Activated naive CD8-positive, alpha-beta T cell treated with anti-CD3 and anti-CD28 coated beads, Interleukin-2, amount 50 U/mL, for 16 hours (primary cell): ENCODE measurements at regions not wholly inside any gene's neighbourhood (a gene's known extent, or its start where the extent isn't known, plus 50 kb on each side); places are given as distances from the start of the nearest gene placed in this dataset.

Experiments used
- DNase-seq: peaks from one replicate; pipeline ENCODE4 v3.0.0-alpha.2; 2020; ENCODE audit warnings: low read depth, low spot score

DNA sequence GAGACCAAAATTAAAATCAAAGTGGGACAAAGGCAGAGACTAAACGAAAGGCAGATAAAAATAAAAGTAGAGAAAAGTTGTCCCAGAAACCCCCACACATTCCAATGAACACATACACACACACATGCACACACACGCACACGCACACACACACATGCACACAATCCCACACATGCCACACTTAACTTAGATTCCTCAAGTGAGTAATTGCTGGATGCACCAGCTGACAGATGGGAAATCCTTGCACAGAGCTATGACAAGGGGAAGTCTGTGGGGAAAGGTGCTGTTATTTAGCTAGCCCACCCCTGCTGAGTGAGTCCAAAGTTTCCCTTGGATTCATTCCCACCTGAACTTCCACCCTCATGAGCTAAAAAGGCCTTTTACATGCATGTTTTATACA lies 233.9 kb downstream of the RAB28 start:
- DNase-seq, result no peak

DNA sequence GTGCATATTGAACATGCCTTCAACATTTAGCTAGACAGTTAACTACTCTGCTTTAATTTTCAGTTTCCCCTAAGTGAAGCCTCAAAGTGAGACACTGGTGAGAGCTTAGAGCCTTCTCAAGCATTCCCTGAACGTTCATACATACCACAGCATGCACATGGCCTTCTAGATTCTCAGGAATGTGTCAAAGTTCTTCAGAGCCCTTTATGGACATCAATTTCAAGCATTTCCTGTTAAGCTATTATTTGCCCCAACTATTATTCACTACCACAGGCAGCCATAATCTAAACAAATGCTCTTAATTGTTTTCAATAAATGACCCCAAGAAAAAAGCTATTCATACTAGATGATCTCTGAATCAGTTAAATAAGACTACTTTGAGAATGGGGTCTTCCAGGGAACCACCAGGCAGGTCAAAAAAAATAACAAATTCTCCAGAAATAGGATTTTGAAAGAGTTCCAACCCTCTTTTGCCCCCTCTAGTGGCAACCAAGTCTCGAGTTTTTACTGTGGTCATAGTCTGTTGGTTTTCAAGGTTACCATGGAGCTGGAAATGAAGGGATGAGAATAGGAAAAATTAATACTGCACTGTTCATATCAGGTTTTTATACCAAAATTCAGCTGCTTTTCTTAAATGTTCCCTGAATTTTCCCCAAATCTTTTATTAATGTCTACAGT lies 235.4 kb downstream of the RAB28 start:
- no peak for DNase-seq

DNA sequence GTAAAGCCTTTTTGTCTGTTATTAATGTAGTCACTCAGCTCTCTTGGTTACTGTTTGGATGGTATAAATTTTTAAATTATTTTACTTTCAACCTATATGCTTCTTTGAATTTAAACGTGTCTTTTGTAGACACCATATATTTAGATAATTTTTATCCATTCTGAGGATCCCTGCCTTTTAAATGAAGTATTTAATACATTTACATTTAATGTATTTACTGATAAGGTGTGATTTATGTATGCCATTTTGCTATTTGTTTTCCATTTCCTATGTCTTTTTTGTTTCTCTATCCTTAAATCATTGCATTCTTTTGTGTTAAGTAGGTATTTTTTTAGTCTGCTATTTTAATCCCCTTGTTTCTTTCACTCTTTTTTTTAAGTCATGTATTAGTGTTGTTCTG lies 238.0 kb downstream of the RAB28 start:
- DNase-seq, result no peak

DNA sequence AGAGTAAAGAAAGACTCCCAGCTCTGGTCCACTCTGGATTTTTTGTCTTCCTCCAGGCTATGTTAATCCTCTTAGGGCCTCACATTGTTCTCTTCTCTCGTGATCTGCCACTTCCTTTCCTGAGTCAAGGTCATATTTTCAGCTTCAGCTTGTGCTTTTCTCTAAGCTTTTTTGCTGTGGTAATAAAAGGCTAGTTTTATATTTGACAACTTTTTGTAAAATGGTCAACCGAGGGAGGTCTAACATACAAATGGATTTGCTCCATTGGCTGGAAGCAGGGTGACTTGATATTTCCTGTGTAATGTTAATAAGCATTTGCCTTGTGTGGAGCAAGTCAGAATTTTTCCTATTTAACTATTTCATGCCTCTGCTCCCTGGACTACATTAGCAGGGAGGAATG lies 239.7 kb downstream of the RAB28 start:
- DNase-seq, result no peak

DNA sequence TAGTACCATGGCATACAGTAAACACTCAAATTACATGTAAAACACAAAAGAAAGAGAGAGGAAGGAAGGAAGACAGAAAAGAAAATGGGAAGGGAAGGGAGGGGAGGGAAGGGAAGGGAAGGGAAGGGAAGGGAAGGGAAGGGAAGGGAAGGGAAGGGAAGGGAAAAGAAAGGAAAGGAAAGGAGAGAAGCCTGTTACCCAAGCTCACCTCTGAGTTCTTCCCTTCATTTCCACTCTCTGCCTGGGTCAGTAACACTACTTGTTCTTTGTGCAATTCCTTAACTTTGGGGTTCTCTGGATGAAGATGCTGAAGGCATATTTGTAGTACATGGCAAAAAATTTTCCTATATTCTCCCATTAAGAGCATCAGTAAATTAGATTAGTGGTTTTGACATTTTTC lies 241.0 kb downstream of the RAB28 start:
- no peak for DNase-seq

DNA sequence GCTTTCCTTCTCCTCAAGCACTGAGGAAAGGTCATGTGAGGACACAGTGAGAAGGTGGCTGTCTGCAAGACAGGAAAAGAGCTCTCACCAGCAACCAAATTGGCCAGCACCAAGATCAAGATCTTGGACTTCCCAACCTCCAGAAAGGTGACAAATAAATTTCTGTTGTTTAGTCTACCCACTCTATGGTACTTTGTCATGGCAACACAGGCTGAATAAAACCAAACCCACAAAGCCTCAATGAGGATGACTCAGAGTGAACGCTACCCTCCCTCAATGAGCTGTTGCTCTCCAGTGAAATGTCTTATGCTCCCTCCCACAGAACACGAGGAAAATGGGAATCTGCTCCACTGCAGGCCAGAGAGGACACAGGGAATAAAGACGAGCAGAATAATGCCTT lies 244.1 kb downstream of the RAB28 start:
- no peak for DNase-seq

DNA sequence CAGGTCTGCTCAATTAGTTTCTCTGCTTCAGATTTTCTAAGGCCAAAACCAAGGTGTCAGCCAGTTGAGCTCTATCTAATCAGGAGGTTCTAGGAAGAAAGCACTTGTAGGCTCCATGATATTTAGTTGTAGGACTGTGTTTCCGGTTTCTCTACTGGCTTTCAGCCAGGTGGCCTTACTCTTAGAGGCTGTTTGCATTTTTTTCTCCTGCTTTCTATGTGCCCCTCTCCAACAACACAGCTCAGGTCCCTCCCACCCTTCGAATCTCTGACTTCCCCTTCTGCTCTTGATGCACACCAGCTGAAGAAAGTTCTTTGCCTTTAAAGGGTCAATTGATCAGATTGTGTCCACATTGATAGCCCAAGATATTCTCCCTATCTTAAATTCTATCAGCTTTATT lies 245.2 kb downstream of the RAB28 start:
- no peak for DNase-seq

DNA sequence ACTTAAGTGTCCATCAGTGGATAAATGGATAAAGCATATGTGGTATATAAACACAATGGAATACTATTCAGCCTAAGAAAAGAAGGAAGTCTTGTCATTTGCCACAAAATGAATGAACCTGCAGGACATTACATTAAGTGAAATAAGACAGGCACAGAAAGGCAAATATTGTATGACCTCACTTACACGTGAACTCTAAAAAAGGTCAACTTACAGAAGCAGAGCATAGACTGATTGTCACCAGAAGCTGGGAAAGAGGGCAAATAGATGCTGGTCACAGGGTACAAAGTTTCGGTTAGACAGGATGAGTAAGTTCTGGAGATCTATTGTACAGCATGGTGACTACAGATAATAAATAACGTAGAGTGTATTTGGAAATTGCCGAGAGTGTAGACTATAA lies 247.7 kb downstream of the RAB28 start:
- no peak for DNase-seq

DNA sequence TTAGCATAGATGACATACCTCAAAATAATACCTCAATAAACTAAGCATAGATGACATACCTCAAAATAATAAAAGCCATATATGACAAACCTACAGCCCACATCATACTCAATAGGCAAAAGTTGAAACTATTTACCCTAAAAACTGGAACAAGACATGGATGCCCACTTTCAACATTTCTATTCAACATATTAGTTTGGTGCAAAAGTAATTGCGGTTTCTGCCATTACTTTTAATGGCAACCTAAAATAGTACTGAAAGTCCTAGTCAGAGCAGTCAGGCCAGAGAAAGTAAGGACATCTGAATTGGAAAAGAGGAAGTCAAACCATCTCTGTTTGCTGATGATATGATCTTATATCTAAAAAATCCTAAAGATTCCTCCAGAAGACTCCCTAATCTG lies 250.4 kb downstream of the RAB28 start:
- DNase-seq, result no peak

DNA sequence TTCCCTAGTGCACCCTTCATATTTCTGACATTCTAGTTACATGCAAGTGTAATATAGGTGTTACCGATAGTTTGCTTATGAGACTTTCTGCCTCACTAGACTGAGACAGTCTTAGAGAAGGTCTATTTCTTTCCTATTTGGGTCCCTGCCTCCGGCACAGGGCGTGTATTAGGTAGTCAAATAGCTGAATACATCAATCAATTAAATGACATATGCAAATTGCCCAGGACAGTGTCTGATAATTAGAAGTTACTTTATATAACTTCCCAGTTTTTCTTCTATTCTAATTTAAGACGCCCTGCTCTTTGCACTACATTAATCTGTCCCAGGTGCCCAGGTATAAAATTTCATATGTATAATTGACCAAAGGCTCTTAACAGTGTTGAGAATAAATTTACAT lies 264.2 kb downstream of the RAB28 start:
- DNase-seq, result no peak

DNA sequence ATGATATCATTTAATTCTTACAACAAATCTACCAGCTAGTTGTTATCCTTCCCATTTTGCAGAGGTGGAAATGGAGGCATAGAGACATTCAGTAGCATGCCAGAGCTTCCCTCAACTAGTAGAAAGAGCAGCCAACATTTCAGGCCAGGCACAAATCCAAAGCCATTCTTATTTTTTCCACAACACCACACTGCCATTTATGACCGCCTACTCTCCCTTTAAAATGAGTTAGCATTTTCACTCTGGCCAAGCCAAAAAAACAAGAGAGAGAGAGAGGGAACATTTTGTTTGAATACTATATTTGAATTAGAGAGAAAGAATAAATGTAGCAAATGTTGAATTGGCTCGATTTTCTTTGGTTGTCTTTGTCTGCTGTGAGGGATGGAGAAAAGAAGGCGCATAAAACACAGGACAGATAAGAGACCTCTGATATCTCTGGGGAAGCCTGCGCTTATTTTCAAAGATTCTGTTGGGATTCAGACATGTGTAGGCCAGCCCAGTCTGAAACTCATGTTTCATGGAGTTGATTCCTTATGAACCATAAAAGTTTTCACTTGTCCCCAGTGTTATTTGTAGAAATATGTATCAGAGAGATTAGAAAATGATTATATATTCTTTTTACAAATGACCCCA lies 265.7 kb downstream of the RAB28 start:
- DNase-seq, result no peak

DNA sequence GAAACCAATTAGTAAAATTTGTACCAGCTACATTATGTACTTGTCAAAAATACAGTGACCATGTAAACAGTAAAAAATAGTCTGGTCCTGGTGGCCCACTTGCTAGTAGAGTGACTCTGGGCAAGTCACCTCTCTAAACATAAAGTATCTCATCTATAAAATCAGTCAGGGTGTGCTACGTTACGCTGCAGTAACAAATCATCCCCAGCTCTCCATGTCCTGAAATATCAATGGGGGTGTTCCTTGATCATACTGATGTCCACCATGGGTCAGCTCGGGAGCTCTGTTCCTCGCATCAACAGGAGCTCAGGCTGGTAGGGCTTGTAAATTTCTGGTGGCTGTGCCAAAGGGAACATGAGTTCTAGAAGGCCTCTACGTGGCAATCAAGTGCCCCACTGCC lies 268.6 kb downstream of the RAB28 start:
- no peak for DNase-seq

DNA sequence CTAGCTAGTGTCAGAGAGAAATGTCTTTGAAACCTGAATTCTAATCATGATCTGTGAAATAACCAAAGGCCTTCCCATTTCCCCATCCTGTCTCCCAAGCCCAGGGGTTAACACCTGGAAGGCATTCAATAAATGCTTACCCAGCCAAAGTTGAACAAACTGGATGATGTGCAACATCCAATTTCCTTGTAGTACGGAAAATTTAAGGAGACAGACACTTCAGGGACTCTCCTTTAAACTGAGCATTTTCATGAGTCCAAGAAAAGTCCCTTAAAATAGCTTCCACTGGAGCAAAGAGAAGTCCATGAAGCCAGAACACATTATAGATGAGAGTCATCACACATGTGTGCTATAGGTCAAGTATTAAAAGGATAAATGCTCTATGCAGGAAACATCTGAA lies 271.2 kb downstream of the RAB28 start:
- DNase-seq, result no peak

DNA sequence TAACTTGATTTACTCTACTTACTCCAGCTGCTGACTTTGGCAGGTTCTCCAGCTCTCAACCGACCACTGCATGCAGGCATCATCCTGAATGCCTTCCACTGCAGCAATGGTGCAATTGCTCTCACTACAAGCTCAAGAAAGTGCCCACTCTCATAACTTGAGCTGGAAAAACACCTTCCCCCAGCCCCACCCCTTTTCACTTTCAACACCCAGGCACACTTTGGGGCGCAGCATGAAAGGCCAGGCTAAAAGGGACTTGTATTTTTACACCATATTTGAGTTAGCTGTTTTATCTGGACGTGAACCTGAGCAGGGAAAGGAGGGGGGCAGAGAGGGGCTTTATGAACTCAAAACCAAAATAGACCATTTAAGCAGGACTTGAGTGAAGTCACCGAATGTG lies 274.5 kb downstream of the RAB28 start:
- DNase-seq, result no peak

DNA sequence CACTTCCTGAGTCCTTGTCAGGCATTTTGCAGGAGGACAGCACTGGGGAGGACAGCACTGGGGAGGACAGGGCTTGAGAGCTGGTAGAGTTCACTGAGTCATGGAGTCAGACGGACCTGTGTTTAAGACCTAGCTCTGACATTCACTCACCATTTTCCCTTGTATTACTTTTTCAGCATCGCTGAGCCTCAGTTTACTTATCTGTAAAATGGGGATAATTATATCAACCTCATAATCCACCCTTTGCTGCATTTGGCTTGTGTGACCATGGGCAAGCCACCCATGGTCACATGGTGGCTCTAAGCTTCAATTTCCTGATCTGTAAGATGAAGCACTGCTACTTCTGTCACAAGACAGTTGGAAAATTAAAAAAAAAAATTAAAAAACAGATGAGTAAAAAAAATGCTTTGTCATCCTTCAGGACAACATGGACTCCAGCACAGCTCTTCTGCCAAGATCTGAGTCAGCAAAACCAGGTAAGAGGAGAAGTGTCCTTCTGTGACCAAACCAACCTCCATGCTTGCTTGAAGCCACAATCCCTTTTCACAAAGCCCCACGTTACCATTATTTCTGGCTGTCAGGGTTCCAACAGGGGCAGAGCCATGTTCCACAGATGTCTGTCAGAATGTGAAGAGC lies 275.5 kb downstream of the RAB28 start:
- no peak for DNase-seq

DNA sequence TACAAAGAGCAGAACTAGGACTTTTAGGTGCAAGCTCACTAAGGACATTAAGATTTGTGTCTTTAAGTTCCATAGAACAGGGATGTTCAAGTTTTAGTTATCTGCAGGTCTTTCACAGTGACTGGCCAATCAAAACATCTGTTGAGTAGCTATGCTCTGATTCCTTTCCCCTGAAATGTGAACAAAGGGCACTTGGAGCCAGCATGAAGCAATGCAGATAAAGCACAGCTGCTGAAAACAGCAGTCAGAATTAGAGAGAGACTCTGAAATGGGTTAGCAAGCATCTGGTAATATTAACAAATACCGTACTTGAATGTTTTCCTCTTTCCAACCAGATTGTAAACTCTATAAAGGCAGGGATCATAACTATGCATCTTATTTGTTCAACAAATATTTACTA lies 276.9 kb downstream of the RAB28 start:
- DNase-seq, result no peak

DNA sequence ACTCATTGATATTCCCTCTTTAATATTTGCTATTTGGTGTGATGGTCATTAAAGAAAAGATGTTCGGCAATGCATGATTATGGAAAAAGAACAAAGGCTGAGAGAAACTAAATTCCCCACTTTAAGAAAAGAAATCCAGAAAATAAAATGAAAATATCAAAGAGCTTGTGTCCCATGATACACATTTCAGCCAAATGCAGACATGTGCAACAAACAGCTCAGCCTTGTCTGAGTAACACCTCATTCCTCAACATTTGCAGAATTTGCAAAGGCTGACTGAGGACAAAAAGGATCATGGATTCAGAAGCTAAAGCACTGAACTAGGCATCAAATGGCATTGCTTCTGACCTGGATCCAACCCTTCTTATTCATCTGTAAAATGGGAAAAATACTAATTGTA lies 281.0 kb downstream of the RAB28 start:
- DNase-seq, result no peak

DNA sequence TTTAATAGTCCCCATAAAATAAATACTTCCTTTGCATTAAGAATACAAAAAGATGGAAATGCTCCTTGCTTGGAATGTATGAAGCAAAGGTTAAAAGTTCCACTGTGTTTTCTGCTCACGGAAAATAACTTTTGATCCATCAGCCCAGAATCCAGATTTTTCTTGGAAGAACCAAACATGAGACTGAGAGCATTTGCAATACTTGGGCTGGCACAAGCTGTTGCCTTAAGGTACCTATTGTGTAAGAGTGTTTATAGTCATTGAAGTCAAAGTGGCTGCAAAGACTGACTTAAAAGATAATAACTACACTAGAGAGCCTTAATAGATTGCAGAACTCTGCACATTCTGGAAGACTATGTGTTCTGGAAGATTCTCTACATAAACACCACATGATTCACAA lies 281.4 kb downstream of the RAB28 start:
- no peak for DNase-seq

DNA sequence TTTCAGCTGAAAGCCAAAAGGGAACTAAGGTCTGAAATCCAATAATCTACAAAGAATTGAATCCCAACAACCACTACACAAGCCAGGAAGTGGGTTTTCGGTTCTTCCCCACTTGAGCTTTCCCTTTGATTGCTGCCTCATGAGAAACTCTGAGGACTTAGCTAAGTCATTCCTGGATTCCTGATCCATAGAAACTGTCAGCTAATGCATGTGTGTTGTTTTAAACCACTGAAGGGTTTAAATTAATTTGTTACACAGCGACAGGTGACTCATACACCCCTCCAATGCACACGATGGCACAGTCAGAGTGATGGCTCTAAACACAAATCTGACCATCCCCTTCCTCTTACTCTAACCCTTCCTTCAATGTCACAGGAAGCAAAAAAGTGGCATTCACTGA lies 282.9 kb downstream of the RAB28 start:
- DNase-seq, result no peak

DNA sequence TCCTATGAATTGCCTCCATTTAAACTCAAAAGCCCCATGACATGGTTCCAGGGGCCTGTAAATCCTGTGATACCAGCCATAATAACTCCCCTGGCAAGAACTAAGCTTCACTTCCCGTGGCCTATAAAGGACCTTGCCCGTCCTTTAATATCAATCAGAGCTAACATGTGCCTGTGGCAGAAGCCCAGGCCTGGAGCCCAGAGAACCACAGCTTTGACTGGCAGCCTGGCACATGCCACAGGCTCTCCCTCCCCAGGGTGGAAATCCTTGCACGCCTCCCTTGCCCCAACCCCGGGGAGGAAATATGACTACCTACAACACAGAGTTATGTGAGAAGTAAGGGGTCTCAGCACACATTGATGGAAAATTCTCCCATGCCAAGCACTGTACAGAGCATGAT lies 287.4 kb downstream of the RAB28 start:
- no peak for DNase-seq

DNA sequence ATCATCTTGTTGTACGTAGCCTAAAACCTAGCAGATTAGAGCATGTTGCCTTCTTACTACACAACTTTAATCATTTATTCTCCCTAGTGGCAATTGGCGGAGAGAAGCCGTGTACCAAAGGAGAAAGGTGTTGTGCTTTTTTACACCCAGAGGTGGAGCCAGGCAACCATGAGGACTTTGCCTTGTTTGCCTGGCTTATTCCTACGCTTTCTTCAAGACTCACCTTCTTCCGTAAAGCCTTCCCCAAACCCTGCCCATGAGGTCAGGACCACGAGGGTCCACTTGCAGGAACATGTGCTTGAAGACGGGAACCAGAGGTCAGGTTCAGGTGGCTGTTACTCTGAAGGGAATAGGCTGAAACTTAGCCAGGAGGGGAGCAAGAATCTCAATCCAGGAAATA lies 290.5 kb downstream of the RAB28 start:
- no peak for DNase-seq

DNA sequence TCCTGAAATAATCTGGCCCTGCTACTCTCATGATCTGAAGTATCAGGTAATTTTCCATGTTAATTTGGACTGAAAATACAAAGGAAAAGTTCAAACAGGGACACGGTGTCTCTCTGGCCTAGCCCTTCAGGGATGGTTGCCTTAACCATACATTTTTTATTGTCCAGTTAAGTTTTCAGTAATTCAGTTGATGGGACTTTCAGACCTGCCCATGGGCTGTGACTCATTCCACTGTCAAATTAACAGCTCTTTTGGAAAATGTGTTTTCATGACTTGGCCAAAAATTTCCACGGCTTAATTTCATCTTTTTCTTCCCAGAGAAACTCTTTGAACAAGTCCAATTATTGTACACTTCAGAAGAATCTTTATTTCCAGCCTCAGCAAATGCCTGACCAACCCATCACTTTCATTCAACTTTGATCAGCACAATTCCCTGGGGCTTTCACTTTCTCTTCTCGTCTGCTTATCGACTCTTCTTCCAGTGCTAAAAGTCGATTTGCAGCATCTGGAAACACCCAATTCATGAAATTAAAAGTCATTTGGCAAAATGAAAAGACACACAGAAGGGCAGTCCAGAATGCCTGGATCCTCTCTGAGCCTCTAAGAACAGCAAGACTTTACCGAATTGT lies 293.9 kb downstream of the RAB28 start:
- DNase-seq, result no peak

DNA sequence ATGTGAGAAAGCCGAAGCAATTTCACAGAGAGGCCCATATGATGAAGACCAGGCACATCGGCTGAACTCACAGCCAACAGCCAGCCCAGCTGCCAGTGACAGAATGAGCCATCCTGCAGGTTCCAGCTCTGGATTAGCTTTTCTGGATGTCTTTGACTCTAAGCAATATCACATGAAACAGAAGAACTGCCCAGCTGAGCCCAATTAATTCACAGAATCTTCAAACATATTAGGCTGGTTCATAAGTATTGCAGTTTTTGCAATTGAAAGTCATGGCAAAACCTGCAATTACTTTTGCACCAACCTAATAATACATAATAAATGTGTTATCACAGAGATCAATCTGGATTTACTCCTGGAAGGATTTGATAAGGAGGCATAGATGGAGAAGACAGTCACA lies 299.9 kb downstream of the RAB28 start:
- DNase-seq, result no peak
